GM19455 (cell line): ENCODE measurements at regions not wholly inside any gene's neighbourhood (a gene's known extent, or its start where the extent isn't known, plus 50 kb on each side); places are given as distances from the start of the nearest gene placed in this dataset.

Experiments used
- ATAC-seq: cut with Tn5 transposase; IDR thresholded peaks from one replicate; pipeline ENCODE4 v1.9.1; 2021; ENCODE audit not compliant: unreplicated experiment

- ATAC-seq, result no peak
These were observed 1232.5 kb upstream of the RAG2 start for GRCh38 chr11:37830529-37830928.

- ATAC-seq, result no peak
These were observed 1219.8 kb upstream of the RAG2 start for GRCh38 chr11:37817727-37818270.

GRCh38 chr11:37812281-37812880 is 1214.3 kb upstream of the RAG2 start:
- no peak for ATAC-seq

- ATAC-seq, result no peak
These were observed 1213.3 kb upstream of the RAG2 start for GRCh38 chr11:37811349-37811748.

- no peak for ATAC-seq
These were observed 1206.6 kb upstream of the RAG2 start for GRCh38 chr11:37804666-37805065.

GRCh38 chr11:37788141-37788877 is 1190.3 kb upstream of the RAG2 start:
- ATAC-seq, result no peak

GRCh38 chr11:37786214-37786755 is 1188.2 kb upstream of the RAG2 start:
- no peak for ATAC-seq

GRCh38 chr11:37774441-37774840 is 1176.4 kb upstream of the RAG2 start:
- ATAC-seq, result no peak

GRCh38 chr11:37770145-37770544 is 1172.1 kb upstream of the RAG2 start:
- ATAC-seq, result no peak

- ATAC-seq, result no peak
These were observed 1164.0 kb upstream of the RAG2 start for GRCh38 chr11:37762079-37762478.

- ATAC-seq, result no peak
These were observed 1157.5 kb upstream of the RAG2 start for GRCh38 chr11:37755521-37755920.

- no peak for ATAC-seq
These were observed 1150.6 kb upstream of the RAG2 start for GRCh38 chr11:37748641-37749040.

- no peak for ATAC-seq
These were observed 1149.1 kb upstream of the RAG2 start for GRCh38 chr11:37747121-37747520.

GRCh38 chr11:37727371-37727770 is 1129.3 kb upstream of the RAG2 start:
- ATAC-seq, result no peak

GRCh38 chr11:37724315-37724714 is 1126.3 kb upstream of the RAG2 start:
- ATAC-seq, result no peak

GRCh38 chr11:37721485-37721884 is 1123.4 kb upstream of the RAG2 start:
- no peak for ATAC-seq

- no peak for ATAC-seq
These were observed 1120.5 kb upstream of the RAG2 start for GRCh38 chr11:37718431-37718999.

- ATAC-seq, result no peak
These were observed 1114.2 kb upstream of the RAG2 start for GRCh38 chr11:37712251-37712650.

GRCh38 chr11:37710031-37710430 is 1112.0 kb upstream of the RAG2 start:
- ATAC-seq, result no peak

- ATAC-seq, result no peak
These were observed 1106.8 kb upstream of the RAG2 start for GRCh38 chr11:37704791-37705190.

- no peak for ATAC-seq
These were observed 1101.6 kb upstream of the RAG2 start for GRCh38 chr11:37699644-37700043.

GRCh38 chr11:37695283-37695682 is 1097.2 kb upstream of the RAG2 start:
- ATAC-seq, result no peak
